Thoracic aorta (tissue), 2 donors: ENCODE measurements at regions not wholly inside any gene's neighbourhood (a gene's known extent, or its start where the extent isn't known, plus 50 kb on each side); places are given as distances from the start of the nearest gene placed in this dataset.

Experiments
- ATAC-seq: fragments of 150-250 bp; one replicate; pipeline ENCODE4 v1.8.0; 2017; ENCODE audit warnings: low read depth; ENCODE audit not compliant: insufficient number of reproducible peaks, low FRiP score
- DNase-seq: peaks from one replicate; pipeline ENCODE4 v3.0.0-alpha.2; 2020; ENCODE audit warnings: low spot score
- H3K27ac ChIP-seq, 2 donors: fragments of 200-600 bp; sonication (generic); 1 replicate in 1 of 2; 2 replicates in 1 of 2; pipeline ENCODE4 v1.5.1; 2016; ENCODE audit warnings: mild to moderate bottlenecking in 2 of 2, moderate library complexity in 2 of 2
- H3K27me3 ChIP-seq: fragments of 200-600 bp; sonication (generic); replicated peaks from 2 replicates; pipeline ENCODE4 v1.6.0; 2016; ENCODE audit warnings: mild to moderate bottlenecking; ENCODE audit not compliant: insufficient read depth
- H3K36me3 ChIP-seq: fragments of 200-600 bp; sonication (generic); one replicate; pipeline ENCODE4 v1.5.1; 2016
- H3K4me1 ChIP-seq, 2 donors: fragments of 200-600 bp; sonication (generic); 1 replicate in 1 of 2; 2 replicates in 1 of 2; pipeline versions ENCODE4 v1.5.1 to v1.6.0; 2016; ENCODE audit warnings: low read depth in 2 of 2, mild to moderate bottlenecking in 1 of 2; ENCODE audit not compliant: control insufficient read depth in 1 of 2
- H3K4me3 ChIP-seq: fragments of 200-600 bp; sonication (generic); 2 replicates; pipeline ENCODE4 v1.5.1; 2016; ENCODE audit warnings: mild to moderate bottlenecking
- H3K9me3 ChIP-seq: fragments of 200-600 bp; sonication (generic); 2 replicates; pipeline ENCODE4 v1.5.1; 2016
- TF ChIP-seq, protein P1 (sequence below): fragments of 200-600 bp; sonication (generic); IDR thresholded peaks from one replicate; pipeline ENCODE4 v1.5.1; 2019; ENCODE audit warnings: antibody characterized with exemption

DNA sequence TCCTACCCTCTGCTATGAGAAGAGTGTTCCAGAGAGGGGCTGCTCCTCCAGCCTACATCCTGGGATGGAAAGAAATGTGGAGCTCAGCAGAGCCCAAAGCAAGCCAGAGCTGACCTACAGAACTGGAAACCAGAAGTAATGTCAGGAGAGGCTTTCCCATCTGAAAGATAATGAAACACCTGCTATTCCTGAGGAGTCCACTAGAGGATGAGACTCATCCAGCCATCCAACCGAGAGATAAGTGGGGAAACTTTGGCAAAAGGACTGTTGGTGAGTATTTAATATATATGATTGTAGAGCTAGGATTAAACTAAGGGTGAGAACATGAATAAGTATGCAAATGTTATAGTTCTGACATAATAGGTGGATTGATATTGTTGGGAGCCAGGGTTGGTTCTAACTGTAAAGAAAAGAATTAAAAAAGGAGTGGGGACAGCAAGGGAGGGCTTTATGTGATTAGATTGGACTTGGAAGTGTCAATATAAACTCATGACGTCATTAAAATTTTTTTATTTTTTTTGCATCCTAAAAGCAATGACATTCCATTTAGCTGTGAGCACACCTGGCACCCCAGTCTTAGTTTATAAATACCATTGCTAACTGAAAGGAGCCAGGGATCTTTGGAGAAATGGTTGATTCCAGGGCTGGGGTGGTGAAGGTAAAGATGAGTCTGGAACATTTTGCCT lies 312.8 kb upstream of the NFE2L3 start:
- TF ChIP-seq, protein P1, sequence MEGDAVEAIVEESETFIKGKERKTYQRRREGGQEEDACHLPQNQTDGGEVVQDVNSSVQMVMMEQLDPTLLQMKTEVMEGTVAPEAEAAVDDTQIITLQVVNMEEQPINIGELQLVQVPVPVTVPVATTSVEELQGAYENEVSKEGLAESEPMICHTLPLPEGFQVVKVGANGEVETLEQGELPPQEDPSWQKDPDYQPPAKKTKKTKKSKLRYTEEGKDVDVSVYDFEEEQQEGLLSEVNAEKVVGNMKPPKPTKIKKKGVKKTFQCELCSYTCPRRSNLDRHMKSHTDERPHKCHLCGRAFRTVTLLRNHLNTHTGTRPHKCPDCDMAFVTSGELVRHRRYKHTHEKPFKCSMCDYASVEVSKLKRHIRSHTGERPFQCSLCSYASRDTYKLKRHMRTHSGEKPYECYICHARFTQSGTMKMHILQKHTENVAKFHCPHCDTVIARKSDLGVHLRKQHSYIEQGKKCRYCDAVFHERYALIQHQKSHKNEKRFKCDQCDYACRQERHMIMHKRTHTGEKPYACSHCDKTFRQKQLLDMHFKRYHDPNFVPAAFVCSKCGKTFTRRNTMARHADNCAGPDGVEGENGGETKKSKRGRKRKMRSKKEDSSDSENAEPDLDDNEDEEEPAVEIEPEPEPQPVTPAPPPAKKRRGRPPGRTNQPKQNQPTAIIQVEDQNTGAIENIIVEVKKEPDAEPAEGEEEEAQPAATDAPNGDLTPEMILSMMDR = peak; percentile 10
- Histone ChIP-seq H3K9me3 (no peaks in the 10 kb centered on the region), H3K27me3 (no peaks in the 10 kb centered on the region), H3K4me3 (no peak overlapping the region), H3K27ac (peak overlapping the region; percentile 61 to 81), H3K36me3 (no peaks in the 10 kb centered on the region), H3K4me1 (peaks cover 15 to 80% of the 10 kb centered on the region in 2 donors)
- no peak for ATAC-seq
- no peak for DNase-seq

DNA sequence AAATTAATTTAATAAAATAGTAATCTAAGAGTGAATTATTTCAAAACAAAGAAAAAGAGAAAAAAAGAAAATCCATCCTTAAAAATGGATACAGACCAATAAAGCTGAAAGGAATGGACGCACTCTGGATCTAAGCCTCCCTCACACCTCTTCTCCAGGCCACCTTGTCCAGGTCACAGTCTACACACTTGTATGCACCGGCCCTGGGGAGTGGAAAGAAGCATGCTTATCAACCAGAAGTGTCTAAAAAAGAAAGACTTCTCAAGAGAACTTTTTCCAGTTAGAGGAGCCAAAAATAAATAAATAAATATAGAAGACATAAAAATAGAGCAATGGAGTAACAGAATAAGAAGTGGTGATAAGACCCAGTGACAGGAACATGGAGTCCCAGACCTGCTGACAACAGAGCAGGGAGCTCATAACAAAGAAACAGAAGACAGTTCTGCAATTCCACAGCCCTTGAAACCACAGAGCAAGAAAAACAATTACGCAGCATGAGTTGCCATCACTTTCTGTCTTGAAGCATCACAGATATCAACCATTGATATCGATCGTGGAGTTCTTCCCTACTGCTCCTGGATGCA lies 311.7 kb upstream of the NFE2L3 start:
- Histone ChIP-seq H3K9me3 (no peaks in the 10 kb centered on the region), H3K36me3 (no peaks in the 10 kb centered on the region), H3K27ac (peak overlapping the region; percentile 61 to 81), H3K27me3 (no peaks in the 10 kb centered on the region), H3K4me3 (no peak overlapping the region), H3K4me1 (peaks cover 21 to 85% of the 10 kb centered on the region in 2 donors)
- ATAC-seq (peak; percentile 25), DNase-seq (no peak)
- TF ChIP-seq, protein P1 = no peak

DNA sequence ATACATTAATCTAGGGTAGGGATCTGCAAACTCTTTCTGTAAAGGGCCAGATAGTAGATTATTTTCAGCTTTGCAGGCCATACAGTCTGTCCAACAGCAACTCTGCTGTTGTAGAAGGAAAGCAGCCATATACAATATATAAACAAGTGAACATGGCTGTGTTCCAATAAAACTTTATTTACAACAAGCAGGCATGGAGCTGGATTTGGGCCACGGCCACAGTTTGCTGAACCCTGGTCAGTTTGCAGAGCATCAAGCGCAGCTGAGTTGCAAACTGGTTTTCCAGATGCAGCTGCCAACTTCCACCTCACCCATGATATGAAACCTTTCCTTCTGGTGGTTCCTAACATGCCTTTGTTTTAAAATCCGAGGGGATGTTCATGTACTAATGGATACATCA lies 310.4 kb upstream of the NFE2L3 start:
- Histone ChIP-seq H3K27ac (peak overlapping the region; percentile 61 to 81), H3K36me3 (no peaks in the 10 kb centered on the region), H3K4me3 (no peak overlapping the region), H3K4me1 (peaks cover 24 to 92% of the 10 kb centered on the region in 2 donors), H3K9me3 (no peaks in the 10 kb centered on the region), H3K27me3 (no peaks in the 10 kb centered on the region)
- ATAC-seq (no peak), DNase-seq (no peak)
- TF ChIP-seq, protein P1 = no peak

DNA sequence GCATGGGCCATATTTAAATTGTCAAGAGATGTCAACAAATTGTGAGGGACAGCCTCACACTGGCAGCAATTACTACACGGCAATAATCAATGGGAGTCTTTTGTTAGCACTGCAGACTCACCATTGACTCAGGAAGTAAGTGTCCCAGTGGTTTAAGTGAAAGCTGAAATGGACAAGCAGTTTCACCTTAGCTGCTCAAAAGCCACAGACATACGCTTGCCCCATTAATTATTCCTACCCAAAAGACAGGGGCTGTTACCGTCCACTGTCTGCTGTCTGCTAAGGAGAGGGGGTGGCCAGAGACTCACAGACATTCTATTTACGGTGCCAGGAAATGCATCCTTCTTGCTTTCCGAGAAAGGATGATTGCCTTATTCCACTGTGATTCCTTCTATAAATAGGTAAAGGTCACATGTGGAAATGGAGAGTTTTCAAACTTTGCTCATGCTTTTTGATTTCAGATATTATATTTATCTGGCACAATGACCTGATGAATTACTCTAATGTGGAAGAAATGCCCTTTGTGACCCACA lies 309.7 kb upstream of the NFE2L3 start:
- peaks cover 29 to 91% of the 10 kb centered on the region in 2 donors for H3K4me1 ChIP-seq
- ATAC-seq = no peak

DNA sequence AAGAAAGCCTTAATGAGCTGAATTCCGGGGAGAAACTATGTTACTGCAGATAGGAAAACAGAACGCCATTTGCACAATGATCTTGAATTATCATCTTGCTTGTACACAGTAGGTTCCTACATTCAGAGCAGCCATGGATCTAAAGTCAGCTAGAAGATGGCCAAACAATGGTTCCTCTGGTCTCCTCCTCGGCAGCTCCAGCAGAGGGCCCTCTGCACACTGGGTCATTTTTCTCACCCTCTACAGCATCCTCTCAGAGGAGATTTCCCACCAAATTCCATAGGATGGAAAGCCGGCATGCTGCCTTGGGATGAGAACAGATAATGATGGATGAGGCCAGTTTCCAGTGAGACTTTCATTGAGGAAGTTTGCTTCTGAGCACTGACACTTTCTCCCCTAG lies 308.5 kb upstream of the NFE2L3 start:
- Histone ChIP-seq H3K36me3 (no peaks in the 10 kb centered on the region), H3K4me3 (no peak overlapping the region), H3K27me3 (no peaks in the 10 kb centered on the region), H3K9me3 (no peaks in the 10 kb centered on the region), H3K27ac (peak overlapping the region; percentile 61 to 81), H3K4me1 (peaks cover 37 to 96% of the 10 kb centered on the region in 2 donors)
- ATAC-seq = no peak
- TF ChIP-seq, protein P1 = no peak
- DNase-seq = no peak

More for the DNA sequence above, 309.7 kb upstream of the NFE2L3 start:
- no peaks in the 10 kb centered on the region for H3K9me3 ChIP-seq
- DNase-seq = no peak
- TF ChIP-seq, protein P1 = no peak
- no peaks in the 10 kb centered on the region for H3K27me3 ChIP-seq
- H3K4me3 ChIP-seq = no peak overlapping the region
- peak overlapping the region; percentile 61 to 81 for H3K27ac ChIP-seq
- no peaks in the 10 kb centered on the region for H3K36me3 ChIP-seq
